ENCODE measurements at regions not wholly inside any gene's neighbourhood (a gene's known extent, or its start where the extent isn't known, plus 50 kb on each side); places are given as distances from the start of the nearest gene placed in this dataset.

DNA sequence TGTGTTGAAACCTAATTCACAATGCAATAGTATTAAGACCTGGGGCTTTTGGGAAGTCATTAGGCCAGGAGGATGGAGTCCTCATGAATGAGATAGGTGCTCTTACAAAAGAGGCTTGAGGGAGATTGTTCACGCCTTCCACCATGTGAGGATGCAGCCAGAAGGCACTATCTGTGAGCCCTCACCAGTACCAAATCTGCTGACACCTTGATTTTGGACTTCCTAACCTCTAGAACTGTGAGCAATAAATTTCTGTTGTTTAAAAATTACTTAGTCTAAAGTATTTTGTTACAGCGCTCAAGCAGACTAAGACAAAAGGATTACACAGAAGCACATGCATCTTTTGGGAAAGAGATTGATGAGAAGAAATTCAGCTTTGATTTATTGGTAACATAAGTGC, 232.9 kb upstream of the NR4A3 start:
- DNase-seq (ENCODE audit: low spot score): no peak
- Histone ChIP-seq H3K27ac (no peak overlapping the region), H3K27me3 (replicated peaks; ENCODE audit: insufficient read depth) (no peaks in the 10 kb centered on the region), H3K4me3 (no peak overlapping the region), H3K4me1 (ENCODE audit: control insufficient read depth in 1 of 2, low read depth in 2 of 2) (no peaks in the 10 kb centered on the region), H3K9me3 (no peaks in the 10 kb centered on the region), H3K36me3 (no peaks in the 10 kb centered on the region)
- TF ChIP-seq, protein P1, sequence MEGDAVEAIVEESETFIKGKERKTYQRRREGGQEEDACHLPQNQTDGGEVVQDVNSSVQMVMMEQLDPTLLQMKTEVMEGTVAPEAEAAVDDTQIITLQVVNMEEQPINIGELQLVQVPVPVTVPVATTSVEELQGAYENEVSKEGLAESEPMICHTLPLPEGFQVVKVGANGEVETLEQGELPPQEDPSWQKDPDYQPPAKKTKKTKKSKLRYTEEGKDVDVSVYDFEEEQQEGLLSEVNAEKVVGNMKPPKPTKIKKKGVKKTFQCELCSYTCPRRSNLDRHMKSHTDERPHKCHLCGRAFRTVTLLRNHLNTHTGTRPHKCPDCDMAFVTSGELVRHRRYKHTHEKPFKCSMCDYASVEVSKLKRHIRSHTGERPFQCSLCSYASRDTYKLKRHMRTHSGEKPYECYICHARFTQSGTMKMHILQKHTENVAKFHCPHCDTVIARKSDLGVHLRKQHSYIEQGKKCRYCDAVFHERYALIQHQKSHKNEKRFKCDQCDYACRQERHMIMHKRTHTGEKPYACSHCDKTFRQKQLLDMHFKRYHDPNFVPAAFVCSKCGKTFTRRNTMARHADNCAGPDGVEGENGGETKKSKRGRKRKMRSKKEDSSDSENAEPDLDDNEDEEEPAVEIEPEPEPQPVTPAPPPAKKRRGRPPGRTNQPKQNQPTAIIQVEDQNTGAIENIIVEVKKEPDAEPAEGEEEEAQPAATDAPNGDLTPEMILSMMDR (IDR thresholded peaks at IDR 0.05): no peak
- no peak for ATAC-seq (ENCODE audit: insufficient number of reproducible peaks, low FRiP score, low read depth)

- Histone ChIP-seq H3K9me3 (no peaks in the 10 kb centered on the region), H3K27me3 (replicated peaks; ENCODE audit: insufficient read depth) (no peaks in the 10 kb centered on the region), H3K27ac (no peak overlapping the region), H3K4me3 (no peak overlapping the region), H3K4me1 (ENCODE audit: control insufficient read depth in 1 of 2, low read depth in 2 of 2) (no peaks in the 10 kb centered on the region), H3K36me3 (no peaks in the 10 kb centered on the region)
- TF ChIP-seq, protein P1 (IDR thresholded peaks at IDR 0.05): no peak
- ATAC-seq (ENCODE audit: insufficient number of reproducible peaks, low FRiP score, low read depth) (no peak), DNase-seq (ENCODE audit: low spot score) (no peak)
These were observed 231.3 kb upstream of the NR4A3 start for GRCh38 chr9:99590410-99590809.

DNA sequence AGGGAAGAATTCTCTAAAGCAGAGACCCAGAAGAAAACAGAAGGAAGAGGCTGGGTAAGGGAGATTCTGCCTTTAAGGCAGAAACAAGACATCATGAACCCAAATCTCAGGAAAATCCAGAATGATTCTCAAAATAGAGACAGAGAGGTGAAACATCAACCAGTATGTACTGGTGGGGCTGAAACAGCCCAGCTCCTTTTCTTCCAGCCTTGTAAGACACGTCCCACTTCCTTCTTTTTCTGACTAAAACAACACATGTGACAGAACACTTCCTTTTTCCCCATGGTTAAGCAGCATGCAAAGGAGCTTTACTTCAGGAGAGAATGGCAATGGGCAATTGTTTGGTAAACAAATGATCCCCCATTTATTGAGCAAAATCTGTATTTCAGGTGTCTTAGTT, 230.8 kb upstream of the NR4A3 start:
- Histone ChIP-seq H3K4me1 (ENCODE audit: control insufficient read depth in 1 of 2, low read depth in 2 of 2) (no peaks in the 10 kb centered on the region), H3K4me3 (no peak overlapping the region), H3K36me3 (no peaks in the 10 kb centered on the region), H3K27me3 (replicated peaks; ENCODE audit: insufficient read depth) (no peaks in the 10 kb centered on the region), H3K9me3 (no peaks in the 10 kb centered on the region), H3K27ac (no peak overlapping the region)
- DNase-seq (ENCODE audit: low spot score): no peak
- ATAC-seq (ENCODE audit: insufficient number of reproducible peaks, low FRiP score, low read depth): no peak
- TF ChIP-seq, protein P1 (IDR thresholded peaks at IDR 0.05): no peak

DNA sequence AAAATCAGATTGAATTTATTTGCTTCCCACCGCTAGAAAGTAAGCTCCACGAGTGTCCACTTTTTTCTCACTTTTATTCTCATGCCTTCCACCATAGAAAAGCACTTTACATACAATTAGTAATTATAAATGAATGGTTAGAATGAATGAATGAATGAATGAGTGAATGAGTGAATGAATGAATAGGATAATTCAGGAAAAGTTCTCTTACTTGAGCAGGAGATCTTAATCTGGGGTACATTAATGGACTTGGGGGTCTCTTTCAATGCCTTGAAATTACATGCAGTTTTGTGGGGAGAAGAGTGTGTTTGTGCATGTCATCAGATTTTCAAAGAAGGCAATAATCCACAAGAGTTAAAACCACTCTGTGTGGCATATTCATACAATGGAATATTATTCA, 229.9 kb upstream of the NR4A3 start:
- TF ChIP-seq, protein P1 (IDR thresholded peaks at IDR 0.05): no peak
- H3K27me3 ChIP-seq (replicated peaks; ENCODE audit: insufficient read depth): no peaks in the 10 kb centered on the region
- no peak for DNase-seq (ENCODE audit: low spot score)
- ATAC-seq (ENCODE audit: insufficient number of reproducible peaks, low FRiP score, low read depth): no peak
- no peaks in the 10 kb centered on the region for H3K36me3 ChIP-seq
- H3K4me3 ChIP-seq: no peak overlapping the region
- no peaks in the 10 kb centered on the region for H3K4me1 ChIP-seq (ENCODE audit: control insufficient read depth in 1 of 2, low read depth in 2 of 2)
- no peak overlapping the region for H3K27ac ChIP-seq
- no peaks in the 10 kb centered on the region for H3K9me3 ChIP-seq

GRCh38 chr9:99592834-99593574, 228.7 kb upstream of the NR4A3 start:
- ATAC-seq (ENCODE audit: insufficient number of reproducible peaks, low FRiP score, low read depth) (no peak), DNase-seq (ENCODE audit: low spot score) (no peak)
- H3K36me3 ChIP-seq: no peaks in the 10 kb centered on the region
- no peaks in the 10 kb centered on the region for H3K9me3 ChIP-seq
- H3K27ac ChIP-seq: no peak overlapping the region
- H3K27me3 ChIP-seq (replicated peaks; ENCODE audit: insufficient read depth): no peaks in the 10 kb centered on the region
- TF ChIP-seq, protein P1 (IDR thresholded peaks at IDR 0.05): no peak
- H3K4me1 ChIP-seq (ENCODE audit: control insufficient read depth in 1 of 2, low read depth in 2 of 2): no peaks in the 10 kb centered on the region
- H3K4me3 ChIP-seq: no peak overlapping the region
